Thoracic aorta (tissue), 2 donors: ENCODE measurements at regions not wholly inside any gene's neighbourhood (a gene's known extent, or its start where the extent isn't known, plus 50 kb on each side); places are given as distances from the start of the nearest gene placed in this dataset.

Experiments
- ATAC-seq: fragments of 150-250 bp; one replicate; pipeline ENCODE4 v1.8.0; 2017; ENCODE audit warnings: low read depth; ENCODE audit not compliant: insufficient number of reproducible peaks, low FRiP score
- DNase-seq: peaks from one replicate; pipeline ENCODE4 v3.0.0-alpha.2; 2020; ENCODE audit warnings: low spot score
- H3K27ac ChIP-seq, 2 donors: fragments of 200-600 bp; sonication (generic); 1 replicate in 1 of 2; 2 replicates in 1 of 2; pipeline ENCODE4 v1.5.1; 2016; ENCODE audit warnings: mild to moderate bottlenecking in 2 of 2, moderate library complexity in 2 of 2
- H3K27me3 ChIP-seq: fragments of 200-600 bp; sonication (generic); replicated peaks from 2 replicates; pipeline ENCODE4 v1.6.0; 2016; ENCODE audit warnings: mild to moderate bottlenecking; ENCODE audit not compliant: insufficient read depth
- H3K36me3 ChIP-seq: fragments of 200-600 bp; sonication (generic); one replicate; pipeline ENCODE4 v1.5.1; 2016
- H3K4me1 ChIP-seq, 2 donors: fragments of 200-600 bp; sonication (generic); 1 replicate in 1 of 2; 2 replicates in 1 of 2; pipeline versions ENCODE4 v1.5.1 to v1.6.0; 2016; ENCODE audit warnings: low read depth in 2 of 2, mild to moderate bottlenecking in 1 of 2; ENCODE audit not compliant: control insufficient read depth in 1 of 2
- H3K4me3 ChIP-seq: fragments of 200-600 bp; sonication (generic); 2 replicates; pipeline ENCODE4 v1.5.1; 2016; ENCODE audit warnings: mild to moderate bottlenecking
- H3K9me3 ChIP-seq: fragments of 200-600 bp; sonication (generic); 2 replicates; pipeline ENCODE4 v1.5.1; 2016
- TF ChIP-seq, protein P1 (sequence below): fragments of 200-600 bp; sonication (generic); IDR thresholded peaks from one replicate; pipeline ENCODE4 v1.5.1; 2019; ENCODE audit warnings: antibody characterized with exemption

DNA sequence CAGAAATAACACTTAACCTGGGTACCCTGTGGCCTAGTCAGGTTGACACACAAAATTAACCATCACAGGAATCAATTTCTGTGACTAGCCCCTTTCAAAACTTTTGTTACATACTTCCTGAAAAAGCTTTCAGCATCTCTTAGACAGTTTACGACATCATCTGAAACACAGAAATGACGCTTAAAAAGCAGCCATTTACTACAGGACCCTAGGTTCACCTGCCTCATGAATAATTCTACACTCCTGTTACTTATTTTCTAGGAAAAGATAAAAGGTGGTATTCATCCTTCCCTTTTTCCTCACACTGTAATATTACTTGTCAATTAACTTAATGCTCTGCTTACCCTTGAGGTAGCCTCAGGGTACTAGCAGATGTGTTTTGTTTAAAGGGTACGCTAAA is 388.4 kb downstream of the IRS1 start:
- Histone ChIP-seq H3K27ac (no peak overlapping the region), H3K4me3 (no peak overlapping the region), H3K36me3 (no peaks in the 10 kb centered on the region), H3K9me3 (no peaks in the 10 kb centered on the region), H3K27me3 (no peaks in the 10 kb centered on the region), H3K4me1 (peaks cover 0 to 6% of the 10 kb centered on the region in 2 donors)
- no peak for ATAC-seq
- TF ChIP-seq, protein P1, sequence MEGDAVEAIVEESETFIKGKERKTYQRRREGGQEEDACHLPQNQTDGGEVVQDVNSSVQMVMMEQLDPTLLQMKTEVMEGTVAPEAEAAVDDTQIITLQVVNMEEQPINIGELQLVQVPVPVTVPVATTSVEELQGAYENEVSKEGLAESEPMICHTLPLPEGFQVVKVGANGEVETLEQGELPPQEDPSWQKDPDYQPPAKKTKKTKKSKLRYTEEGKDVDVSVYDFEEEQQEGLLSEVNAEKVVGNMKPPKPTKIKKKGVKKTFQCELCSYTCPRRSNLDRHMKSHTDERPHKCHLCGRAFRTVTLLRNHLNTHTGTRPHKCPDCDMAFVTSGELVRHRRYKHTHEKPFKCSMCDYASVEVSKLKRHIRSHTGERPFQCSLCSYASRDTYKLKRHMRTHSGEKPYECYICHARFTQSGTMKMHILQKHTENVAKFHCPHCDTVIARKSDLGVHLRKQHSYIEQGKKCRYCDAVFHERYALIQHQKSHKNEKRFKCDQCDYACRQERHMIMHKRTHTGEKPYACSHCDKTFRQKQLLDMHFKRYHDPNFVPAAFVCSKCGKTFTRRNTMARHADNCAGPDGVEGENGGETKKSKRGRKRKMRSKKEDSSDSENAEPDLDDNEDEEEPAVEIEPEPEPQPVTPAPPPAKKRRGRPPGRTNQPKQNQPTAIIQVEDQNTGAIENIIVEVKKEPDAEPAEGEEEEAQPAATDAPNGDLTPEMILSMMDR, result no peak
- no peak for DNase-seq

DNA sequence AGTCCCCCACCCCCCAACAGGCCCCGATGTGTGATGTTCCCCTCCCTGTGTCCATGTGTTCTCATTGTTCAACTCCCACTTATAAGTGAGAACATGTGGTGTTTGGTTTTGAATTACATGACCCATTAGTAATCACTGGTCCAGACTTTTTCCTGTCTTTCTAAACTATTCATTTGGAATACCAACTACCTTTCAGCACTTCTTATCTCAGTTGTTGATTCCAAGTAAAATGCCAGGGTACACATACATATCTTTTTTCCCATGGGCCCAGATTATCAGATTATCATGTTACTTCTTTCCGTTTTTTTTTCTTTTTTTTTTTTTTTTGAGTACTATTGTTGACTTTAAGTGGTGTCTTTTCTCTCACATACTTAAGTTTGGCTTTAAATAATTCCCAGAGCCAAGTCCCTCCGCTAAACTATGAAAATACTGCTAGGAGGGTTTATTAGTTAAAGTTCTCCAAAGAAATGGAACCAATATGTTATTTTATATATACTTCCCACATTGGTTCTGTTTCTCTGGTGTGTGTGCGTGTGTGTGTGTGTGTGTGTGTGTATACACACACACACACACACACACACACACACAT is 389.3 kb downstream of the IRS1 start:
- ATAC-seq, result no peak
- H3K27ac ChIP-seq, result no peak overlapping the region
- H3K27me3 ChIP-seq, result no peaks in the 10 kb centered on the region
- TF ChIP-seq, protein P1, result no peak
- DNase-seq, result no peak
- H3K36me3 ChIP-seq, result no peaks in the 10 kb centered on the region
- H3K9me3 ChIP-seq, result no peaks in the 10 kb centered on the region
- H3K4me3 ChIP-seq, result no peak overlapping the region
- peaks cover 0 to 6% of the 10 kb centered on the region in 2 donors for H3K4me1 ChIP-seq

DNA sequence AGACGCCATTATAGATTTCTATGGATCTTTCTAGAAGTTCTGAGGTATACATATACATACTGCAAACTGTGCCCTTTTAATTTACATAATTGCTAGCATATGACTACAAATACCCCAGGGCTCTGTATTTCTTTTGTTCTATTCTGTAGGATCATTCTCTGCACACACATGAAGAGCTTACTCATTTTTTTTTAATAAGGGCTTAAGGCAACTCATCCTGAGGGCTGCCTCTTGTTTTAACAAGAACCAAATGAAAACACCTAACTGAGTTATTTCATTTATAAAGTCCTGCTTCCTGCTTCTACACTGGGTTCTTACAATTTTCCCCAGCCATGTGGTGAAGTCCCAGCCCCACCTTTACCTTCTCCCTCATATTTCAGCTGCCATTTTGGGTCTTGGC is 390.5 kb downstream of the IRS1 start:
- no peak overlapping the region for H3K4me3 ChIP-seq
- ATAC-seq, result no peak
- DNase-seq, result no peak
- no peaks in the 10 kb centered on the region for H3K36me3 ChIP-seq
- H3K4me1 ChIP-seq, result peaks cover 0 to 6% of the 10 kb centered on the region in 2 donors
- H3K9me3 ChIP-seq, result no peaks in the 10 kb centered on the region
- H3K27ac ChIP-seq, result no peak overlapping the region
- no peaks in the 10 kb centered on the region for H3K27me3 ChIP-seq
- TF ChIP-seq, protein P1, result no peak

DNA sequence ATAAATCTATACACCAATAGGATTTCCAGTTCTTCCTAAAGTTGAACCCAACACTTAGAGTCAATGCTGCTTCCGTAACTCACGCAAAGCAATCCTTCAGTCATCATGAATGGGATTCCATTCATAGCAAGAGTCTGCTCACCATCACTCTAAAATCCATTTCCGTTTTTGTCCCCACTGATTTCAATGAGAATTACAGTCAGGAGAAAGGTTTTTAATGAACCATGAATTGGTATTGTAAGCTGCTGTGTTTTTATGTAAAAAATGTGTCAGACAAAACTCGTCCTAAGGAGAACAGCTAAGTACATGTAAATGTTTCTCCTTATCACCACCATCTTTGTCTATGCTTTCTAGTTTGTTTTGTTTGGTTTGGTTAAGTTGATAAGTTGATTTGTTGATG is 391.5 kb downstream of the IRS1 start:
- no peaks in the 10 kb centered on the region for H3K36me3 ChIP-seq
- no peak overlapping the region for H3K4me3 ChIP-seq
- no peak overlapping the region for H3K27ac ChIP-seq
- DNase-seq (no peak), ATAC-seq (no peak)
- no peaks in the 10 kb centered on the region for H3K27me3 ChIP-seq
- H3K9me3 ChIP-seq, result no peaks in the 10 kb centered on the region
- TF ChIP-seq, protein P1, result no peak
- peaks cover 0 to 6% of the 10 kb centered on the region in 2 donors for H3K4me1 ChIP-seq

DNA sequence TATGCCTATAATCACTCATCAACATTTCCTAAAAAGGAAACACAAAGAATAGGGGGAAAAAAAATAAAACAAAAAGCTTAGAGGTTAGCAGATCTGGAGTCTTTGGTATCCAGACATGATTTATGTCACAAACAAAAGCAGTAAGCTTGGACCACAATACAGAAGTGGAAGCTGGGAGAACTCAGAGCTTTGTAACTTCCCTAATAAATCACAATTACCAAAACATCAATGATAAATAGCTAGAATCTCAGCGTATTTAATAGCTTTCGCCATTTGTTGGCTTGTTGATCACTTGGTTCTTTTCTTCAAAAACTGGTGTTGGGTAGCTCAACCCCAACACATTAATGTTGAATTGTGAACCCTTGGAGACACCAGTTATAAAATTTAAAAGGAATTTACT is 392.5 kb downstream of the IRS1 start:
- no peaks in the 10 kb centered on the region for H3K36me3 ChIP-seq
- peaks cover 0 to 6% of the 10 kb centered on the region in 2 donors for H3K4me1 ChIP-seq
- no peak overlapping the region for H3K27ac ChIP-seq
- H3K4me3 ChIP-seq, result no peak overlapping the region
- DNase-seq, result no peak
- no peak for ATAC-seq
- TF ChIP-seq, protein P1, result no peak
- no peaks in the 10 kb centered on the region for H3K9me3 ChIP-seq
- H3K27me3 ChIP-seq, result no peaks in the 10 kb centered on the region
